Endothelial cell of umbilical vein (primary cell): ENCODE measurements at regions not wholly inside any gene's neighbourhood (a gene's known extent, or its start where the extent isn't known, plus 50 kb on each side); places are given as distances from the start of the nearest gene placed in this dataset.

Experiments
- EZH2 ChIP-seq: IDR thresholded peaks from 2 replicates; pipeline ENCODE4 v1.6.1; 2012; ENCODE audit warnings: borderline replicate concordance, low read depth, mild to moderate bottlenecking, moderate library complexity, low read length, inconsistent platforms; ENCODE audit not compliant: severe bottlenecking
- TF ChIP-seq, protein P1 (sequence below), 2 donors: IDR thresholded peaks; 1 replicate in 1 of 2; 2 replicates in 1 of 2; pipeline ENCODE4 v1.5.1; 2011; ENCODE audit warnings: low read length in 2 of 2, mild to moderate bottlenecking in 2 of 2, moderate library complexity in 2 of 2, control low read depth in 1 of 2, inconsistent platforms in 1 of 2, low read depth in 1 of 2; ENCODE audit not compliant: insufficient read depth in 1 of 2; ENCODE audit errors: extremely low read depth in 1 of 2

DNA sequence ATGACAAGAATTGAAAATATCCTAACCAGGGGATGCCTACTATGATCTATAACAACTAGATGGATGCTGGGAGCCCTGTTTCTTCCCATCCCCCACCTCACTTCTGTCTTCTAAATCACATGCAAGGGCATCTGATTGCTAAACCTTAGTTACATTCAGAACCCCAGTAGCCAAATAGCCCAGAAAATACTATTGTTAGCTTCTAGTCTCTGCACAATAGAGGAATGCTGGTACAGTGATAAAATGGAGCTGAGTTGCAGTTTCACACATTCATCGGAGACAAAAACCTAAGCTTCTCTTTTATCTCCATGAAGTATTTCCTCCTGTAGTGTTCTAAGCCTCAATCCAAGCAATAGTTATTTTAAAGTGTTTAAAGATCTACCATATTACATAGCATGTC lies 942.9 kb downstream of the RPS29 start:
- TF ChIP-seq EZH2, result no peak
- TF ChIP-seq, protein P1, sequence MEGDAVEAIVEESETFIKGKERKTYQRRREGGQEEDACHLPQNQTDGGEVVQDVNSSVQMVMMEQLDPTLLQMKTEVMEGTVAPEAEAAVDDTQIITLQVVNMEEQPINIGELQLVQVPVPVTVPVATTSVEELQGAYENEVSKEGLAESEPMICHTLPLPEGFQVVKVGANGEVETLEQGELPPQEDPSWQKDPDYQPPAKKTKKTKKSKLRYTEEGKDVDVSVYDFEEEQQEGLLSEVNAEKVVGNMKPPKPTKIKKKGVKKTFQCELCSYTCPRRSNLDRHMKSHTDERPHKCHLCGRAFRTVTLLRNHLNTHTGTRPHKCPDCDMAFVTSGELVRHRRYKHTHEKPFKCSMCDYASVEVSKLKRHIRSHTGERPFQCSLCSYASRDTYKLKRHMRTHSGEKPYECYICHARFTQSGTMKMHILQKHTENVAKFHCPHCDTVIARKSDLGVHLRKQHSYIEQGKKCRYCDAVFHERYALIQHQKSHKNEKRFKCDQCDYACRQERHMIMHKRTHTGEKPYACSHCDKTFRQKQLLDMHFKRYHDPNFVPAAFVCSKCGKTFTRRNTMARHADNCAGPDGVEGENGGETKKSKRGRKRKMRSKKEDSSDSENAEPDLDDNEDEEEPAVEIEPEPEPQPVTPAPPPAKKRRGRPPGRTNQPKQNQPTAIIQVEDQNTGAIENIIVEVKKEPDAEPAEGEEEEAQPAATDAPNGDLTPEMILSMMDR (IDR thresholded peaks at IDR 0.05; ENCODE audit: extremely low read depth in 1 of 2, insufficient read depth in 1 of 2, low read depth in 1 of 2, low read length in 2 of 2), result no peak
